Smooth muscle cell (in vitro differentiated cells): ENCODE measurements at regions not wholly inside any gene's neighbourhood (a gene's known extent, or its start where the extent isn't known, plus 50 kb on each side); places are given as distances from the start of the nearest gene placed in this dataset.

ENCODE experiments used
- DNase-seq: peaks from one replicate; lab custom pipeline; 2025; ENCODE audit not compliant: unreplicated experiment; lab: John Stamatoyannopoulos, UW
- H2AFZ ChIP-seq: fragments of 200-600 bp; sonication (generic); 2 replicates; pipeline ENCODE4 v1.6.0; 2016; ENCODE audit warnings: antibody characterized with exemption, low read depth, mild to moderate bottlenecking
- H3F3A ChIP-seq: fragments of 200-600 bp; sonication (generic); 2 replicates; pipeline ENCODE4 v1.6.0; 2017; ENCODE audit warnings: antibody characterized with exemption, low read depth
- H3K27ac ChIP-seq: fragments of 200-600 bp; sonication (generic); 2 replicates; pipeline ENCODE4 v1.5.1; 2016; ENCODE audit warnings: low read depth, mild to moderate bottlenecking
- H3K27me3 ChIP-seq: fragments of 200-600 bp; sonication (generic); 2 replicates; pipeline ENCODE4 v1.6.1; 2016; ENCODE audit warnings: low read depth, mild to moderate bottlenecking
- H3K36me3 ChIP-seq: fragments of 200-600 bp; sonication (generic); 2 replicates; pipeline ENCODE4 v1.5.1; 2016; ENCODE audit warnings: low read depth
- H3K4me1 ChIP-seq: fragments of 200-600 bp; sonication (generic); 2 replicates; pipeline ENCODE4 v1.5.1; 2016; ENCODE audit warnings: low read depth
- H3K4me2 ChIP-seq: fragments of 200-600 bp; sonication (generic); 2 replicates; pipeline ENCODE4 v1.6.0; 2016; ENCODE audit warnings: mild to moderate bottlenecking
- H3K4me3 ChIP-seq: fragments of 200-600 bp; sonication (generic); 2 replicates; pipeline ENCODE4 v1.5.1; 2016; ENCODE audit warnings: mild to moderate bottlenecking
- H3K79me2 ChIP-seq: fragments of 200-600 bp; sonication (generic); 2 replicates; pipeline ENCODE4 v1.6.0; 2016; ENCODE audit warnings: low read depth, mild to moderate bottlenecking
- H3K9ac ChIP-seq: fragments of 200-600 bp; sonication (generic); 2 replicates; pipeline ENCODE4 v1.6.0; 2016; ENCODE audit warnings: low read depth
- H3K9me3 ChIP-seq: fragments of 200-600 bp; sonication (generic); replicated peaks from 2 replicates; pipeline ENCODE4 v1.5.1; 2016; ENCODE audit warnings: low read depth
- H4K20me1 ChIP-seq: fragments of 200-600 bp; sonication (generic); 2 replicates; pipeline ENCODE4 v1.6.0; 2016; ENCODE audit warnings: low read depth
- CTCF ChIP-seq: fragments of 200-600 bp; sonication (generic); IDR thresholded peaks from 2 replicates; pipeline ENCODE4 v1.5.1; 2017; ENCODE audit warnings: borderline replicate concordance, mild to moderate bottlenecking, antibody characterized with exemption; ENCODE audit not compliant: insufficient read depth, poor library complexity, severe bottlenecking
- WGBS: methylation state at CpG from one replicate; pipeline ENCODE4 v1.1.7; 2016; ENCODE audit warnings: low lambda C conversion rate; 5-methylcytosine and 5-hydroxymethylcytosine counted together

GRCh38 chr4:38325629-38325913 lies 338.4 kb upstream of the KLF3 start:
- Histone ChIP-seq H3K36me3 (no peaks in the 10 kb centered on the region), H3K9me3 (no peaks in the 10 kb centered on the region), H3K9ac (no peak overlapping the region), H4K20me1 (no peaks in the 10 kb centered on the region), H3K4me2 (no peak overlapping the region), H3K4me3 (no peak overlapping the region), H3K27me3 (no peaks in the 10 kb centered on the region), H3K79me2 (no peaks in the 10 kb centered on the region), H3K4me1 (peaks cover 6% of the 10 kb centered on the region), H3K27ac (no peak overlapping the region), H3F3A (no peaks in the 10 kb centered on the region), H2AFZ (no peak overlapping the region)
- DNase-seq: no peak
- no peak for TF ChIP-seq CTCF
- WGBS: 95% methylated on average over 2 of the region's 2 CpGs

- Histone ChIP-seq H3K27me3 (no peaks in the 10 kb centered on the region), H3K27ac (no peak overlapping the region), H2AFZ (no peak overlapping the region), H4K20me1 (no peaks in the 10 kb centered on the region), H3K9me3 (no peaks in the 10 kb centered on the region), H3K4me1 (peaks cover 6% of the 10 kb centered on the region), H3F3A (no peaks in the 10 kb centered on the region), H3K79me2 (no peaks in the 10 kb centered on the region), H3K9ac (no peak overlapping the region), H3K4me3 (no peak overlapping the region), H3K36me3 (no peaks in the 10 kb centered on the region), H3K4me2 (no peak overlapping the region)
- TF ChIP-seq CTCF: no peak
- no peak for DNase-seq
- WGBS: 90% methylated on average over 3 of the region's 3 CpGs
Measured at GRCh38 chr4:38326499-38326898, 337.5 kb upstream of the KLF3 start.

- Histone ChIP-seq H2AFZ (no peak overlapping the region), H3F3A (no peaks in the 10 kb centered on the region), H4K20me1 (no peaks in the 10 kb centered on the region), H3K27ac (no peak overlapping the region), H3K36me3 (no peaks in the 10 kb centered on the region), H3K4me3 (no peak overlapping the region), H3K4me2 (no peak overlapping the region), H3K9me3 (no peaks in the 10 kb centered on the region), H3K4me1 (peaks cover 6% of the 10 kb centered on the region), H3K9ac (no peak overlapping the region), H3K27me3 (no peaks in the 10 kb centered on the region), H3K79me2 (no peaks in the 10 kb centered on the region)
- DNase-seq: no peak
- no peak for TF ChIP-seq CTCF
Measured at GRCh38 chr4:38327174-38327573, 336.8 kb upstream of the KLF3 start.

GRCh38 chr4:38328989-38329729 lies 334.8 kb upstream of the KLF3 start:
- Histone ChIP-seq H3K27me3 (no peaks in the 10 kb centered on the region), H3K36me3 (no peaks in the 10 kb centered on the region), H3K79me2 (no peaks in the 10 kb centered on the region), H2AFZ (no peak overlapping the region), H3K4me3 (no peak overlapping the region), H4K20me1 (no peaks in the 10 kb centered on the region), H3K4me1 (peaks cover 6% of the 10 kb centered on the region), H3K9ac (no peak overlapping the region), H3K9me3 (no peaks in the 10 kb centered on the region), H3K27ac (no peak overlapping the region), H3F3A (no peaks in the 10 kb centered on the region), H3K4me2 (no peak overlapping the region)
- TF ChIP-seq CTCF: no peak
- DNase-seq: no peak
- WGBS: 80% methylated on average over 8 of the region's 8 CpGs
